ENCODE measurements at regions not wholly inside any gene's neighbourhood (a gene's known extent, or its start where the extent isn't known, plus 50 kb on each side); places are given as distances from the start of the nearest gene placed in this dataset.

- no peak for DNase-seq
Observed at GRCh38 chr6:82836022-82836575, 229.5 kb downstream of the UBE3D start.

DNA sequence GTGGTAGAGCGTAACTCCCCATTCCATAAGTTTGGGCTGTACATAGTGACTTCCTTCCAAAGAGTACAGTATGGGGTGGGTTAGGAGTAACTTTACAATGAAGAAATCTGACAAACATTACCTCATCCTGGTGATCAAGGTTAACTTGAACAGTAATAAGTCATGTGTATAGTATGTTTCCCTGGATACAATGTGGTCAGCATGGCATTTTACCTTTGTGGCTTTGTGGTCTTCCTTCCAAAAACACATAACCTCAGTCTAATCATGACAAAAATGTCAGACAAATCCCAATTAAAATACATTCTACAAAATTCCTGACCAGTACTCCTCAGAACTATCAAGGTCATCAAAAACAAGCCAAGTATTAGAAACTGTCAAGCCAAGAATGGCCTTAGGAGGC, 225.1 kb downstream of the UBE3D start:
- DNase-seq, result no peak

DNA sequence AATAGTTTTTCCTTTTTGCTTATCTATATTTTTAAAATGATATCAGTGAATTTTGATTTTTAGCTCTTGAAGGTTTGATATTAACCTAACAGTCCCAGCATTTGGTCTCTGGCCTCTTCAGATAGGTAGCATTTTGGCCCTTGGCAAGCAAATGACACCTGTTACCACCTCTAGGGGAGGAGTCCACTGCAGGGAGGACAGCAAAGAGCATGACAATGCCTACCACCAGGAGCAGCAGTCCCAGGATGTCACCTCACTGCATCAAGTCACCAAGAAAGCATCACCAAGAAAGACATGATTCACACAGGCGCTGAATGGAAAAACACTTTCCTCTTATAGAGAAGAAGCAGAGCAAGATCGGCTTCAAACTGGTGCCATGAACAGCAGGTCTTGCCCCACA, 224.3 kb downstream of the UBE3D start:
- DNase-seq, result no peak

Data from NCI-H1930 (cell line).